ENCODE measurements at regions not wholly inside any gene's neighbourhood (a gene's known extent, or its start where the extent isn't known, plus 50 kb on each side); places are given as distances from the start of the nearest gene placed in this dataset.

DNA sequence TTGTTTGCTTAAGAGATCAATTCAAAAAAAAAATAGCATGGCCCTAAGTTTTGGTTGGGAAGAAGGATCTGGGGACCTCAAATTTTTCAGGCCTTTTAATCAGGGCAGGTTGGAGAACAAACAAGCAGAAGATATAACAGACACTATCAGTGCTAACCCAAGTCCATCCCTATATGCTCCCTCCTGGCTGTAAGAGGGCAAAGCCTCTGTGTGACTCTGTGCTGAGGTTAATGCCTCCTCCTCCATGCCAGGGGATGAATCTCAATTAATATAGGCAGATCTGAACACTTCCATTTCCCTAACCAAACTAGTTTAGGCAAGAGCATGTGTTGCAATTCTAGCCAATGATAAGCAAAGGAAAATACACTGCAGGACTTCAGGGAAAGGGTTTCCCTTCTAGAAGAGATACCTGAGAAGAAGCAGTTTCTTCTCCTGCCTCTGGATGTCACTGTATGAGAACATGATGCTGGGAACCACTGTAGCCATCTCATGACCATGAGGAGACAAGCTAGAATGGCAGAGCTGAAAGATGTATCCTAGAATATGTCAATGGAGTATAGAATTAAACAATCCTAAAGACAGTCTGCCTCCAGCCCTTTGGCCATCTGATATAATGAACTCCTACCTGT lies 76.0 kb downstream of the CHD9NB start:
- H3K4me3 ChIP-seq (ENCODE audit: low read length) = no peak overlapping the region
- no peaks in the 10 kb centered on the region for H3K36me3 ChIP-seq (ENCODE audit: control insufficient read depth, insufficient read depth, low read length)
- H3K4me1 ChIP-seq (ENCODE audit: control insufficient read depth, insufficient read depth, low read length) = no peaks in the 10 kb centered on the region
- DNase-seq = peak; percentile 27
- H3K27ac ChIP-seq (ENCODE audit: low read length) = no peak overlapping the region
- H3K9me3 ChIP-seq (replicated peaks; ENCODE audit: control insufficient read depth, low read depth, low read length) = no peaks in the 10 kb centered on the region
- no peaks in the 10 kb centered on the region for H3K27me3 ChIP-seq (ENCODE audit: control insufficient read depth, insufficient read depth, low read length)

DNA sequence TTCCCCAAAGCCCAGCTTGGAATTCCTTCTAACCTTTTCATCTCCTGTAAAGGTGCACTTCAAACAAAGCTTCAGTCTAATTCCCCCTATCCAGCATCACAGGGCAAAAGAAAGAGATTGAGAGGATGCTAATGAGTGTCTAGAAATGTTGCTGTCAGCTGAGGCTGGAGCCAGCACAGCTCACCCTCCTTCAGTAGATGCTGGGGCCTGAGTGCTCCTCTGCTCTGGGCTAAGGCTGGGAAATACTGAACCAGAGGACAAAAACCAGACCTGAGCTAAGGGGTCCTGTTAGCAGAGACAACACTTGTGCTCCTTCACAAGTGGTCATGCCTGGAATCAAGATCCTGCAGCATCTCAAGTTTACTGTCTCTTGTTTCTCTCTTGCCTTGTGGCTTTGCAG lies 85.0 kb downstream of the CHD9NB start:
- Histone ChIP-seq H3K4me1 (ENCODE audit: control insufficient read depth, insufficient read depth, low read length) (peaks cover 2% of the 10 kb centered on the region), H3K27me3 (ENCODE audit: control insufficient read depth, insufficient read depth, low read length) (no peaks in the 10 kb centered on the region), H3K36me3 (ENCODE audit: control insufficient read depth, insufficient read depth, low read length) (no peaks in the 10 kb centered on the region), H3K27ac (ENCODE audit: low read length) (no peak overlapping the region), H3K4me3 (ENCODE audit: low read length) (no peak overlapping the region), H3K9me3 (replicated peaks; ENCODE audit: control insufficient read depth, low read depth, low read length) (peaks cover 2% of the 10 kb centered on the region)
- no peak for DNase-seq

DNA sequence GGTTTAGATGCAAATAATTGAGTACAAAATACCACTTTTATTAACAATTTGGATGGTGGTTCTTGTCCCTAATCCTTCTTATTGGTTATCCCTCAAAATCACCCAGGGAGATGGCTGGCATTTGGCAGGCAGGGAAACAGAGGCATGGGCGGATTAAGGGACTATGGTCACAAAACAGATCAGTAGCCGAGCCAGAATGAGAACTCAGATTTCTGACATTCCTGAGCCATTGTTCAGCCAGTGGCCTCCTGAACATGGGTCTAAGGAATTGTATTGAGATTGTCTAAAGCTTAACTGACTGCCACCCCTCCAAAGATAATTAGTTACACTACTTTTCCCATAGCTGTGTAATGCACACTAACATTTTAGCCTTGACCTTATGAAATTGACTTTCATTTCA lies 88.4 kb downstream of the CHD9NB start:
- H3K9me3 ChIP-seq (replicated peaks; ENCODE audit: control insufficient read depth, low read depth, low read length) = no peaks in the 10 kb centered on the region
- DNase-seq = peak; percentile 2
- H3K27ac ChIP-seq (ENCODE audit: low read length) = no peak overlapping the region
- no peaks in the 10 kb centered on the region for H3K27me3 ChIP-seq (ENCODE audit: control insufficient read depth, insufficient read depth, low read length)
- H3K4me1 ChIP-seq (ENCODE audit: control insufficient read depth, insufficient read depth, low read length) = peaks cover 2% of the 10 kb centered on the region
- no peaks in the 10 kb centered on the region for H3K36me3 ChIP-seq (ENCODE audit: control insufficient read depth, insufficient read depth, low read length)
- WGBS (ENCODE audit: insufficient coverage) = 83% methylated on average over 1 of the region's 2 CpGs
- no peak overlapping the region for H3K4me3 ChIP-seq (ENCODE audit: low read length)

DNA sequence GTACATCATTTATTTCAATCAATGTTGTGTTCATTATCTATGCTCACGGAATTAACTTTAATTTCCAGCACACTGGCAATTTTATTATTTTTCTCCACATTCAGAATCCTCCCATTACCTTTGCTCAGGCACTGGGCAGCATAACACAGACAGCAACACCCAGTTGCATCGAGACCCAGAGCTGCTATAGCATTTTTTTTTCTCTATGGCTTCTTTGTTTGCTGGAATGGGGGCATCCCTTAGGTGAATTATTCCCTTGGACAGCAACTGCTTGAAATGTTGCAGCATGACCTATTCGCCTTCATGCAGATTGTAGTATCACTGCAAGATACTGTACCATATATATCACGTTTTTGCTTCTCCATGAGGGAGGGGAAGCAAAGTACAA lies 88.8 kb downstream of the CHD9NB start:
- Histone ChIP-seq H3K4me3 (ENCODE audit: low read length) (no peak overlapping the region), H3K9me3 (replicated peaks; ENCODE audit: control insufficient read depth, low read depth, low read length) (no peaks in the 10 kb centered on the region), H3K36me3 (ENCODE audit: control insufficient read depth, insufficient read depth, low read length) (no peaks in the 10 kb centered on the region), H3K4me1 (ENCODE audit: control insufficient read depth, insufficient read depth, low read length) (peaks cover 2% of the 10 kb centered on the region), H3K27me3 (ENCODE audit: control insufficient read depth, insufficient read depth, low read length) (no peaks in the 10 kb centered on the region), H3K27ac (ENCODE audit: low read length) (no peak overlapping the region)
- 63% methylated on average over 1 of the region's 4 CpGs for WGBS (ENCODE audit: insufficient coverage)
- no peak for DNase-seq

DNA sequence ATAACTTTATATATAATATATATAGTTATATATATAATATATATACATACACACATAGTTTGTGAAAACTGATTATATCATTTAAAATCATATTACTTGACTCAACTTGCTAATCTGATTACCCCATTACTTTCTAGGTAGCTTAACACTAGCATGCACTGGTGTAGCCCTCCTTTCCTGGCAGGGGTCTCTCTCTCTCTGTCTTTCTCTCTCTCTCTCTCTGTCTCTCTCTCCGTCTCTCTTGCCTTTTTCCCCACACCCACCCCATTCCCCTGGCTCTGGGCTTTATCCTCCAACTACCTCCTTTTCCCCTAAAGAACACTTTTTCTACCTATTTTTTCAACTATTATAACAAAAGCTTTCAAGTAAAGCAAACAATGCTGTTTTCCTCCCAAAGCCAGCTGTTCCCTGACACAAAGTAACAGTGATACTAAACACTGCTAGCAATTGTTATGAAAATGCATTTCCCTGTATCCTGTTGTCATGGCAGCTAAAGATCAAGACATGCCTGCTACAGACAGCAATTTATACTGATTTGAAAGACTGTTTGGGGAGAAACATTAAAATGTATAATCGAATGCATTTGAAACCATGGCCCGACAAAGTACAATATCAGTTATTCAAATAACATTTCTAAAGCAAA lies 89.4 kb downstream of the CHD9NB start:
- no peaks in the 10 kb centered on the region for H3K27me3 ChIP-seq (ENCODE audit: control insufficient read depth, insufficient read depth, low read length)
- peak; percentile 65 for DNase-seq
- H3K27ac ChIP-seq (ENCODE audit: low read length) = no peak overlapping the region
- no peak overlapping the region for H3K4me3 ChIP-seq (ENCODE audit: low read length)
- no peaks in the 10 kb centered on the region for H3K36me3 ChIP-seq (ENCODE audit: control insufficient read depth, insufficient read depth, low read length)
- no peaks in the 10 kb centered on the region for H3K9me3 ChIP-seq (replicated peaks; ENCODE audit: control insufficient read depth, low read depth, low read length)
- 31% methylated on average over 1 of the region's 3 CpGs for WGBS (ENCODE audit: insufficient coverage)
- peaks cover 2% of the 10 kb centered on the region for H3K4me1 ChIP-seq (ENCODE audit: control insufficient read depth, insufficient read depth, low read length)

DNA sequence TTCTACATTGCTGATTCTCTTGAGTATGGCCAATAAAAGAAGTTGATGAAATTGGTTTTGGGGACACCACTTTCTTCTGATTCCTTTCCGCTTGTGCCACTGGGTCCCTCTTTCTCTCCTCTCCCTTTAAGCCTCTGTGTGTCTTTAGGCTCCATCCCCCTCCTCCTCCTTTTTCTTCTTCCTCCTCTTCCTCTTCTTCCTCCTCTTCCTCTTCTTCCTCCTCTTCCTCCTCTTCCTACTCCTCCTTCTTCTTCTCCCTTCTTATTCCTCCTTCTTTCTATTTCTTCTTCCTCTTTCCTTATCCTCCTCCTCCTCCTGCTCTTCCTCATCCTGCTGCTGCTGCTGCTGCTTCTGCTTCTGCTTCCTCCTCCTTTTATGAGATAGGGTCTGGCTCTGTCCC lies 93.7 kb downstream of the CHD9NB start:
- H3K27ac ChIP-seq (ENCODE audit: low read length) = no peak overlapping the region
- H3K4me1 ChIP-seq (ENCODE audit: control insufficient read depth, insufficient read depth, low read length) = peaks cover 2% of the 10 kb centered on the region
- 100% methylated on average over 1 of the region's 1 CpG for WGBS (ENCODE audit: insufficient coverage)
- no peaks in the 10 kb centered on the region for H3K27me3 ChIP-seq (ENCODE audit: control insufficient read depth, insufficient read depth, low read length)
- H3K36me3 ChIP-seq (ENCODE audit: control insufficient read depth, insufficient read depth, low read length) = no peaks in the 10 kb centered on the region
- H3K9me3 ChIP-seq (replicated peaks; ENCODE audit: control insufficient read depth, low read depth, low read length) = no peaks in the 10 kb centered on the region
- no peak for DNase-seq
- H3K4me3 ChIP-seq (ENCODE audit: low read length) = no peak overlapping the region

DNA sequence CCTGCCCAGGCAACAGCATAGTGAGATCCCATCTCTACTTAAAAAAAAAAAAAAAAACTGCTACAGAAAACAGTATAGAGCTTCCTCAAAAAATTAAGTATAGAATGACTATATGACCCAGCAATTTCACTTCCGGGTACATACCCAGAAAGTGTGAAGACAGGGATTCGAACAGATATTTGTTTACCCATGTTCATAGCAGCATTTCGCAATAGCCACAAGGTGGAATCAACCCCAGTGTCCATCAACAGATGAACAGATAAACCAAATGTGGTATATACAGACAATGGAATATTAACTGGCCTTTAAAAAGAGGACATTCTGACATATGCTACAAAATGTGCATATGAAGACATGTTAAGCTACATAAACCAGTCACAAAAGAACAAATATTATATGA lies 95.5 kb downstream of the CHD9NB start:
- Histone ChIP-seq H3K36me3 (ENCODE audit: control insufficient read depth, insufficient read depth, low read length) (no peaks in the 10 kb centered on the region), H3K9me3 (replicated peaks; ENCODE audit: control insufficient read depth, low read depth, low read length) (no peaks in the 10 kb centered on the region), H3K27ac (ENCODE audit: low read length) (no peak overlapping the region), H3K4me1 (ENCODE audit: control insufficient read depth, insufficient read depth, low read length) (no peaks in the 10 kb centered on the region), H3K27me3 (ENCODE audit: control insufficient read depth, insufficient read depth, low read length) (no peaks in the 10 kb centered on the region), H3K4me3 (ENCODE audit: low read length) (no peak overlapping the region)
- DNase-seq = no peak
- WGBS (ENCODE audit: insufficient coverage) = no CpG with 5 or more reads among the region's 3 CpGs

DNA sequence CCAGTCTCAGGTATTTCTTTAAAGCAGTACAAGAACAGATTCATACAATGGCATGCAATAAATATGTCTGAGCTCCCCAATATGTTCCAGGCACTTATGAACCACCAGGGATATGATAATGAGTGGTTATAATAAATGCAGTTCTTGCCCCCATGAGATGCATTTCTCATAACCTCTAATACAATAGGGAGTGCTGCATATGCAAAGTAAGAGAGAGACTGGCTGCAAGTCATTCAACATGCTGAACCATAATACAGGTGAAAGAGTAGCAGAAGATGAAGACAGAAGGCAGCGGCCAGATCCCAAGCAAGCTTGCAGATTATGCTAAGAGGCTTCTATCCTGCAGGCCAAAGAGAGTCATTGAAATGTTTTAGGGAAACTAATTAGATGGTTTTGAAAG lies 96.7 kb downstream of the CHD9NB start:
- Histone ChIP-seq H3K4me3 (ENCODE audit: low read length) (no peak overlapping the region), H3K4me1 (ENCODE audit: control insufficient read depth, insufficient read depth, low read length) (no peaks in the 10 kb centered on the region), H3K36me3 (ENCODE audit: control insufficient read depth, insufficient read depth, low read length) (no peaks in the 10 kb centered on the region), H3K27ac (ENCODE audit: low read length) (no peak overlapping the region), H3K9me3 (replicated peaks; ENCODE audit: control insufficient read depth, low read depth, low read length) (no peaks in the 10 kb centered on the region), H3K27me3 (ENCODE audit: control insufficient read depth, insufficient read depth, low read length) (no peaks in the 10 kb centered on the region)
- WGBS (ENCODE audit: insufficient coverage) = 100% methylated on average over 1 of the region's 1 CpG
- no peak for DNase-seq

DNA sequence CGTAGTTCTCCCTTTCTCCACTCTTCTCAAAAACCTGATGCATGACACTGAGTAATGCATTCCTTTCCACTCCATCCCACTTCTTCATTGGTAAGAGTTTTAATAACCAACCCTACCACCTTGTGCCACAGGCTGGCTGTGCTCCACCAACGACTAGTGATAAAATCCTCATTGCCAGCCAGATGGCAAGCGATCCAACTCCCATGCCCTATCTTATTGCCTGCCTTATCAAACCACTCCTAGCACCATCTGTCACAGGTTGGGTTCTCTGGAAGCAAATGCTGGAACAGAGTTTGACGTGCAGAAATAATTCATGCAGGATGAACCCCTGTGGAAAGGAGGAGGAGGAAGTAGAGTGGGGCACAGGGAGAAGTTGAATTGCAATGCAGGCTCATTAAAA lies 99.5 kb downstream of the CHD9NB start:
- no peak overlapping the region for H3K27ac ChIP-seq (ENCODE audit: low read length)
- H3K9me3 ChIP-seq (replicated peaks; ENCODE audit: control insufficient read depth, low read depth, low read length) = no peaks in the 10 kb centered on the region
- no peaks in the 10 kb centered on the region for H3K4me1 ChIP-seq (ENCODE audit: control insufficient read depth, insufficient read depth, low read length)
- DNase-seq = no peak
- H3K4me3 ChIP-seq (ENCODE audit: low read length) = no peak overlapping the region
- H3K27me3 ChIP-seq (ENCODE audit: control insufficient read depth, insufficient read depth, low read length) = no peaks in the 10 kb centered on the region
- H3K36me3 ChIP-seq (ENCODE audit: control insufficient read depth, insufficient read depth, low read length) = no peaks in the 10 kb centered on the region
- WGBS (ENCODE audit: insufficient coverage) = 100% methylated on average over 2 of the region's 4 CpGs

DNA sequence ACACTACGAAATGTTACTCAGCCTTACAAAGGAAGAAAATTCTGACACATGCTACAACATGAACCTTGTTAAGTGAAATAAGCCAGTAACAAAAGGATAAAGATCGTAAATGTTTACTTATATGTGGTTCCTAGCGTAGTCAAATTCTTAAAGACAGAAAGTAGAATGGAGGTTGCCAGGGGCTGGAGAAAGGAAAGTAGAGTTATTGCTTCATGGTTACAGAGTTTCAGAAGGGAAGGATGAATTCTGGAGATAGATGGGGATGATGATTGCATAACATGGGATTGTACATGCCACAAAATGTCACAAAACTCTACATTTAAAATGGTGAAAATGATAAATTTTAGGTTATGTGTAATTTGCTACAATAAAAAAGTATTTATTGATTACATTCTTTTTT lies 103.8 kb downstream of the CHD9NB start:
- no peaks in the 10 kb centered on the region for H3K4me1 ChIP-seq (ENCODE audit: control insufficient read depth, insufficient read depth, low read length)
- no peak overlapping the region for H3K27ac ChIP-seq (ENCODE audit: low read length)
- WGBS (ENCODE audit: insufficient coverage) = 79% methylated on average over 2 of the region's 3 CpGs
- no peak for DNase-seq
- H3K27me3 ChIP-seq (ENCODE audit: control insufficient read depth, insufficient read depth, low read length) = no peaks in the 10 kb centered on the region
- H3K4me3 ChIP-seq (ENCODE audit: low read length) = no peak overlapping the region
- no peaks in the 10 kb centered on the region for H3K9me3 ChIP-seq (replicated peaks; ENCODE audit: control insufficient read depth, low read depth, low read length)
- no peaks in the 10 kb centered on the region for H3K36me3 ChIP-seq (ENCODE audit: control insufficient read depth, insufficient read depth, low read length)

DNA sequence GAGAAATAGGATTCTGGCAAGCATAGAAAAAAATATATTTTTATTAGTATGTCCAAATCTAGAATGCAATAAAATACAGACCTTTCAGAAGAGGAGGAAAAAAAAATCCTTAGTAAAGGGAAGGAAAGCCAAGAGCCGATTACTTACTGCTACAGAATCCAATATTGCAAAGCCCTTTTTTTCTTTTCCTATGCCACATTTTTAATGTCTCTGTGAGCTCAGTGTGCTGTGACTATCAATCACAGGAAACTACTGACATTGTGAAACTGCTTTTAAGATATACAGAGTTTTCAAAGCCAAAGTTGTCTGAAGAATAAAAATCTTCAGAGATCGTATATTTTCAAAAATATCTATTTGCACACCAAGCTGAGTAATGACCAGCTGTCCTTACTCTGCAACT lies 120.4 kb downstream of the CHD9NB start:
- Histone ChIP-seq H3K27me3 (ENCODE audit: control insufficient read depth, insufficient read depth, low read length) (no peaks in the 10 kb centered on the region), H3K27ac (ENCODE audit: low read length) (no peak overlapping the region), H3K9me3 (replicated peaks; ENCODE audit: control insufficient read depth, low read depth, low read length) (no peaks in the 10 kb centered on the region), H3K4me3 (ENCODE audit: low read length) (no peak overlapping the region), H3K4me1 (ENCODE audit: control insufficient read depth, insufficient read depth, low read length) (no peaks in the 10 kb centered on the region), H3K36me3 (ENCODE audit: control insufficient read depth, insufficient read depth, low read length) (no peaks in the 10 kb centered on the region)
- no CpG with 5 or more reads among the region's 2 CpGs for WGBS (ENCODE audit: insufficient coverage)
- peak; percentile 56 for DNase-seq
